HG02981 (cell line): ENCODE measurements at regions not wholly inside any gene's neighbourhood (a gene's known extent, or its start where the extent isn't known, plus 50 kb on each side); places are given as distances from the start of the nearest gene placed in this dataset.
"Not testable (repeated sequence)": the region's sequence is repeated elsewhere in the genome, so short reads cannot be mapped to it uniquely, and the experiment has no call there.

Source experiments
- ATAC-seq: cut with Tn5 transposase; IDR thresholded peaks from one replicate; pipeline ENCODE4 v1.9.1; 2021; ENCODE audit warnings: mild to moderate bottlenecking, moderate library complexity; ENCODE audit not compliant: unreplicated experiment

GRCh38 chrX:26908218-26908617 is 554.9 kb downstream of the PPP4R3C start:
- no peak for ATAC-seq

DNA sequence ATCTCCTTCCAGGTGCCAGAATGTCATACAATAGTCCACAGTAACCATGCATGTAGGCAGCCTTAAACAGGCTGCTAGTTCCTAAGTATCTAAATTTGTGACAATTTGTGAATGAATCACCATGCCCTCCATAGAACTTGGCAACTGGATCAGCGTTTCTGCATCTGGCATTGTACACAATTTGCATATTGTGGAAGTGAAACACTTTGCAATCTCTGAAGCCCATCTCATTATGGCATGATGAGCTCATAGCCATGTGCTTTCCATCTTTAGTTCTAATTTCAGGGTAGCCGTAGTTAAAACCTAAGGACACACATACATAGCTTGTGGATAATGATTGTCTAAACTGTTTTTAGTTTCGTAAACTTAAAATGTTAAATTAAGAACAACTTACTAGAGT is 573.6 kb downstream of the PPP4R3C start:
- no peak for ATAC-seq

- ATAC-seq: no peak
These were observed 589.4 kb downstream of the PPP4R3C start for GRCh38 chrX:26873736-26874135.

DNA sequence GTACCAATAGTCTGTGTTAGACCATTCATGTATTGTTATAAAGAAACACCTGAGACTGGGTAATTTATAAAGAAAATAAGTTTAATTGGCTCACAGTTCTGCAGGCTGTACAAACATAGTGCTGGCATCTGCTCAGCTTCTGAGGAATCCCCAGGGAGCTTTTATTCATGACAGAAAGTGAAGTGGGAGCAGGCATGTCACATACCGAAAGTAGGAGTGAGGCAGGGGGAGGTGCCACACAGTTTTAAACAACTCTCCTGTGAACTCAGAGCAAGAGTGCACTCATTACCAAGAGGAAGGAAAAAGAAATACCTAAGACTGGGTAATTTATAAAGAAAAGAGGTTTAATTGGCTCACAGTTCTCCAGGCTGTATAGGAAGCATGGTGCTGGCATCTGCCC is 591.2 kb downstream of the PPP4R3C start:
- ATAC-seq: no peak

- no peak for ATAC-seq
These were observed 611.2 kb downstream of the PPP4R3C start for GRCh38 chrX:26851981-26852380.

GRCh38 chrX:26848511-26848910 is 614.6 kb downstream of the PPP4R3C start:
- ATAC-seq: no peak

DNA sequence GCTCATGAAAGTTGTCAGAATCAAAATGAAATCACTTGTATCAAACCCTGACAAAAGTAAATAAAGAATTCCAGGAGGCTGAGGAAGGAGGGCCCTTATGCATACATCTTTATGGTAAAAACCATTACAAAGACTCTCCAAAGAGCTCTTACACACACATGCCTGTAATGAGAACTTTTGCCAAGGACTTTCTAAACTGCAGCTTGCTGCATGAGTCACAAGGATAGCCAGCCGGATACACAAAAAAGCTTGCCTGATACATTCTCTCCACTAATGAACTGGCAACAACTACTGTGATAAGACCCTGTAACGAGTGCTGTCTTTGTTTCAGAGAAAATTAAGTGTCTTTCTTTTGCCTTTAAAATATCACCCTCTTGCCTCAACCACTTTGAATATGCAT is 618.1 kb downstream of the PPP4R3C start:
- ATAC-seq: no peak

- no peak for ATAC-seq
These were observed 606.5 kb downstream of the MAGEB5 start for GRCh38 chrX:26822448-26822847.

DNA sequence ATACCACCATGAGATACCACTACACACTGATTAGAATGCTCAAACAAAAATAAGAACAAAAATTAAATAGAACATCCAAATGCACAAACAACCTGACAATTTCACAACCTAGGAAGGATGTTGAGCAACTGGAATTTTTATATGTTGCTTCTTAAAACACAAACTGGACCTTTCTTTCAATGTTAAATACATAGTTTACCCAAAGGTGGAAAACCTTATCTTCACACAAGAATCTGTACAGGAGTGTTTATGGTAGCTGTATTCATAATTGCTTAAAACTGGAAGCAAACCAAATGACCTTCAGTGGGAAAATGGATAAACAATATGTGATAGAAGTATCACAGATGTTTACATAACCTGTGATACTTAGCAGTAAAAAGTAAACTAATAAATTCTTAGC is 573.8 kb downstream of the MAGEB5 start:
- ATAC-seq: no peak

GRCh38 chrX:26788402-26788998 is 572.5 kb downstream of the MAGEB5 start:
- no peak for ATAC-seq

DNA sequence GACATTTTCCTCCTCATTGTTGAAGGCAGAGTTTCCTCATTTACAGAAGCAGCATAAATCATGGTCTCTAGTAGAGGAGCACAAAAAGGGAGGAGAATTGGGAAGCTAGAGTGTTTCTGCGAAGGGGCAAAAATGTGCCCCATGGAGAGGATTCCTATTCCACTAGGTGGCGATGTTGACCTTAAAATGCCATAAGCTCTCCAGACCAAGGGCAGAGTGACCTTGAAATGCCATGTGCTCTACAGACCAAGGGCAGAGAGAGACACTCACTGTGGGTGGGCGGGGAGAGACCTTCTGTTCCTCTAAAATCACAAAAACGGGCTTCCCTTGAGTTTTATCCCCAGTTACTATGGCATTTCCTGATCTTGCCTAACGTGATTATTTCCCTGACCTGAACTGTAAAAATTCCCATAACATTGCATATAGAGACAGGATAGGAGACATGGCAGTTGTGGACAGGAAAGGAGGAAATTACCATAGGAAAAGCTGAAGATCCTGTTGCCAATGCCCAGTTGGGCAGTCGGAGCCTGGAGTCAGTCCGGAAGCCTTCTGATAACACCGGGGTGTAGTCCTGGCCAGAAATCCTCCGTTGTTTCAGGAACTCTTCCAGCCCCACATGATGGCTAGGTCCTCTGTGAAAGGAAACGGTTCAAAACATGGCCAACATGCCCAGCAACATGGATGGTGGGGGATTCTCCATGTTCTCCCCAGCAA is 567.7 kb downstream of the MAGEB5 start:
- peak; percentile 57 for ATAC-seq

GRCh38 chrX:26778320-26778888 is 562.4 kb downstream of the MAGEB5 start:
- ATAC-seq: no peak

- ATAC-seq: no peak
These were observed 546.3 kb downstream of the MAGEB5 start for GRCh38 chrX:26762253-26762652.

GRCh38 chrX:26755760-26756159 is 539.8 kb downstream of the MAGEB5 start:
- ATAC-seq: not testable (repeated sequence)

DNA sequence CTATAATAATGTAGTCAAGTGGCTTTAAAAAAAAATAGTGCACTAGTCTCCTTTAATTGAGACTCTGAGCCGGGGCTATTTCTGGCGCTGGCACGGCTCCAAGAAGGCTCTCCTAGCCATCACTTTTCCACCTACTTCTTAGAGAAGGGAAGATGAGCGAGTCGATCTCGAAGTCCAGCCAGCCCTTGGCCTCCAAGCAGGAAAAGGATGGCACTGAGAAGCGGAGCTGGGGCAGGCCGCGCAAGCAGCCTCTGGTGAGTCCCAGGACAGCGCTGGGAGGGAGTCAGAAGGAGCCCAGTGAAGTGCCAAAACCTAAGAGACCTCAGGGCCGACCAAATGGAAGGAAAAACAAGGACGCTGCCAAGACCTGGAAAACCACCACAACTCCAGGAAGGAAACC is 531.9 kb downstream of the MAGEB5 start:
- no peak for ATAC-seq

DNA sequence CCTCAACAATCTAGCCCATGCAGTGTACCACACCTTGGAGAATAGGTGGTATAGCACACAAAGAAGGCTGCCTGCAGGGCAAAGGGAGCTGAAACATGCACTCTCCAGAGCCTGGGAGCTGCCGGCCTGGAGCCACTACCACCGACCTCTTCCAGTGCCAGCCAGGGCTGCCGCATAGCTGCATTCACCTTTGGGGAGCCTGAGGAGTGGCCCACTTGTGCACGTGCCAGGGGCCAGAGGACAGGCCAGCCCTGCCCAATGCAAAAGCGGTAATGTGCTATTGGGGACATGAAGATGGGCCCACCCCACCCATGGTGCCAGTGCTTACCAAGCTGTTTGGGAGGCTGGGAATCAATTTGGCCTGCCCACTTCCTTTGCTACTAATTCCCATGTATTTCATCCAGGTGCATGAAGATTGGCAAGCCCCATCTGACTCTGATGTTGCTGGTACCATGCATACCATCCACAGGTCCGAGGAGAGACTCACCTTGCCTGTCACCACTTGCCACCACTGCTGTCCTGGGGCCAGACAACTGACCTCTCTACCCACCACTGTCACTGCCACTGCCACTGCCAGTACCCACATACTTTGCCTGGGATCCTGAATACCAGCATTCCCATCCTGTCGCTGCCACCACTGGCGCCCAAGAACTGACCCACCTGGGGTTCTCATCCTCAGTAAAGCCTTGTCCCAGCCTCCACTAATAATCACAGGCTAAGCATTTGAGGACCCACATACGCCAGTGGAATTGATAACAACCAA is 506.9 kb downstream of the MAGEB5 start:
- ATAC-seq: no peak

GRCh38 chrX:26672571-26672970 is 456.6 kb downstream of the MAGEB5 start:
- ATAC-seq: no peak

DNA sequence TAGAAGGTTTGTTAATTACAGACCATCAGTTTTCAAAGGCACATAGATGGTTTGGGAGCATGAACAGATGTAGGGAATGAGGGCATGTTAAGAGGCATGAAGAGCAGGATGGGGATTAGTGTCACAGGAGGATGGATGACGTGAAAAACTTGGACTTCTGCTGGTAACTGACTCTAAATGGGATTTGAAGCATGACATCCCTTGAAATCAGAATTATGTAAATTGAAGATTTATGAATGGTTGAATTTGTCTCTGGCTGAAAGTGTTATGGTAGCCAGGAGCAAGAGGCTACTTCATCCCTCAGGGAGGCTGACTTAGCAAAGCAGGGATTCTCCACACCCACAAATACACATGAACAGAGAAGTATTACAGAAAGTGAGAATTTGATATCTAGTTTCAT is 454.6 kb downstream of the MAGEB5 start:
- ATAC-seq: no peak

- no peak for ATAC-seq
These were observed 448.9 kb downstream of the MAGEB5 start for GRCh38 chrX:26664919-26665318.

GRCh38 chrX:26653050-26653449 is 437.1 kb downstream of the MAGEB5 start:
- no peak for ATAC-seq

- no peak for ATAC-seq
These were observed 435.8 kb downstream of the MAGEB5 start for GRCh38 chrX:26651755-26652154.

- ATAC-seq: no peak
These were observed 433.6 kb downstream of the MAGEB5 start for GRCh38 chrX:26649534-26649933.
